GM19463 (cell line): ENCODE measurements at regions not wholly inside any gene's neighbourhood (a gene's known extent, or its start where the extent isn't known, plus 50 kb on each side); places are given as distances from the start of the nearest gene placed in this dataset.
"Not testable (repeated sequence)": the region's sequence is repeated elsewhere in the genome, so short reads cannot be mapped to it uniquely, and the experiment has no call there.

Experiments
- ATAC-seq: cut with Tn5 transposase; IDR thresholded peaks from one replicate; pipeline ENCODE4 v1.9.1; 2021; ENCODE audit warnings: mild to moderate bottlenecking, moderate library complexity; ENCODE audit not compliant: unreplicated experiment

DNA sequence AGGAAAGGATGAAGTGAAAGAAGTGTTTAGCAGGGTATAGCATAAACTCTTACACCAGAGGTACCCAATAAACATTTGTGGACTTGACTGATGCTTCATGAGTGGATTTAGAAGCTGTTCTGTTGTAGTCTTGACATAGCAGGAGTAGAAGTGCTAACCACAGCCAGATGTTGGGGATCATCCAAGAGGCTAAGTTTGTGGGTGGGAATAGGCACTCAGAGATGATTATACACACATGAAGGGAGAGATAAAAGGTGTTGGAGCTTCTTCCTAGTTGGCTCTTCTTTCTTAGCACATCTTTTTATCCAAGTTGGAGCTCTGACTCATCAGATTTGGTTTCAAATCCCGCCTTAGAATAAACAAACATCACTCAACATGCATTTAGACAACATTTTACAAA lies 166.7 kb upstream of the E2F7 start:
- no peak for ATAC-seq

DNA sequence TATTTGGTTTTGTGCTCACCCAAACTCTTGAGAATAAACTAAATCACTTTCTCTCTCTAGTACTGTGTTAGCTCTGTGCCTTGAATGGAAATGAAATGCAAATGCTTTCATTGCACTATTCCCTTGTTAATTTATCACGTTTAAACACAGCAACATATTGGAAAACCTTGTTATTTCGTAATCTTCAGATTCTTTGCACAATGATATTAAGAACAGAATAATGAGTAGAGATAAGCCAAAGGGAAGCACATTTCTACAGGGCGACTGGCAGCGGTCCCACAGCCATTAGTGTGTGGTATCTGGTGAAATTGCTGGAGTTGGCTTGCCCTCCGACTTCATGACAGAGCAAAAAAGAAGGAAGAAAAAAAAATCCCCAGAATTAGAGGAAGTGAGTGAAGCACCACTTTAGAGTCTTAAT lies 166.1 kb upstream of the E2F7 start:
- no peak for ATAC-seq

DNA sequence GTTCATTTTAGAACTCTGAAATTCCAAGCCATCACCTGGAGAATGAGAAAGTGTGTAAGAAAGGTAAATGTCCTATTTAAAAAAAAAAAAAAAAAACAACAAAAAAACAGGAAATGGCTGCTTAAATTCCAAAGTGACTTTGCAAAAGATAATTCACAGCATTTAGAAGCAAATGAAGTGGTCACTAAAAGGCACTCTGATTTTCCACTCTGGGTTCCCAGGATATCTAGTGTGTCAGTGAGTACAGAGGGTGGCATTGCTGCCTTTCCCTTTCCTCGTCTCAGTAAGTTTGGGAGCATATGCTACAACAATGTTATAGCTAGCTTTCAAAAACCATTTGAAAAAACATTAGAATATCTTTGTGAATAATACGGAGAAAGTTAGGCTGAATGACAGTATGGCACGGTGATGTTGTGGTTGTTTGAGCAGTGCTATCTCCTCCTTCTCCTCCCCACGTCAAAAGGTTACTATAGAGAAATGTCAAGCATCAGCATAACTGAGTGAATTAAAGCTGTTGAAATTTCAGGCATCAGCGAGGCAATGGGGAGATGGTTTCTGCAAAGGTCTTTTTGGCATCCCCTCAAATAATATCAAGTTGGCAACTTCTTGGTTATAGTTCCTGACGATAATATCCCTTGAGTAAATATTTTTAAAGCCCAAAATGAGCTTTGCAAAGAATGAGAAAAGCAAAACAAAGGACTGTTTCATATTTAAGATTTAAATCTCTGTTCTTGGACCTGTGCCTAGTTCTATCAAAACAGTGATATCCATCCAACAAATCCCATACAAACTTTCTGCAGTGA lies 164.5 kb upstream of the E2F7 start:
- no peak for ATAC-seq

DNA sequence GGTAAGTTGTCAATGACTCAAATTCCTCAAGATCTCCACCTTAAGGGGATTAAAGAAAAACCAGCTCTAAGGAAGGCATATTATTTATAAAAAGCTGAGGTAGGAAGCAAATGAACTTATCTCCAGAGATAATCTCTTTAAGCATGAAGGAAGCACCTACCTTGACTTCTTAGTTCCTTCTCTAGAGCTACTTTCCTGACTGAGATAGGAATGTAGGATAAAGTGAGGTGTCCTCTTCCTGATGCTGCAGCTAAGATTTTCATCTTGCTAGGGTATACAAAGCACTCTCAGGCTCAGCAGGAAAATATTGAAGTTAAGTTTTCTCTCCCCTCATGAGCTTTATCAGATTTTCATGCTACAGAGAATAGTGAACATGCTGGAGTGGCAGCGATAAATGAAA lies 163.0 kb upstream of the E2F7 start:
- no peak for ATAC-seq

DNA sequence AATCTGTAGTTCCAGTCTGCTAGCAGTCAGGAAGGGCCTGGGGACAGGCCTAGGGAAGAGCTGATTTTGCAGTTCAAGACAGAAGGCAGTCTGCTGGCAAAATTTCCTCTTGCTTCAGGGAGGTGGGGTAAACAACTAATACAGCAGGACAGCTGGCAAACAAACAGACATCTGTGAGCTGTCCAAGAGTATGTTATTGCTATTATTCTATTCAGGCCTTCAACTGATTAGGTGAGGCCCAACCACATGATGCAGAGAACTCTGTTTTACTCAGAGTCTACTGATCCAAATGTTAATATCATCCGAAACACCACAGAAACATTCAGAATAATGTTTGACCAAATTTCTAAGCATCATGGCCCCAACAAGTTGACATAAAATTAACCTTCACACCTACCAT lies 161.0 kb upstream of the E2F7 start:
- no peak for ATAC-seq

DNA sequence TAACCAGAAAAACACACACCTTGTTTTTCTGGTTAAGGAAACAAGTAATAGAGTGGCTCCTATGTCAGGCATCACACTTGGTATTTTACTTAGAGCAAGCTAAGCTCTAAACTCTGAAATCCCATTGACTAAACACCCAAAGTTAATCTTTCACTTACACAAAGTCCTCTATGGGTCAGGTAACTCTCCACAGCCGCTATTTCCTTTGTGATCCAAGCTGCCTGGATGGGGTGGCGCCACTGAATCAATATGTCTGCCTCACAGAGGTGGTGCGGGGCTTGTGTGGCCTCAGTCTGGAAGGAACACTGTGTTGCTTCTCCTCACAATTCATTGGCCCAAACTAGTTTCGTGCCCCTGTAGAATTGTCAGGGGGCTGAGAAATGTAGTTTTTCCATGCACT lies 160.0 kb upstream of the E2F7 start:
- ATAC-seq: no peak

DNA sequence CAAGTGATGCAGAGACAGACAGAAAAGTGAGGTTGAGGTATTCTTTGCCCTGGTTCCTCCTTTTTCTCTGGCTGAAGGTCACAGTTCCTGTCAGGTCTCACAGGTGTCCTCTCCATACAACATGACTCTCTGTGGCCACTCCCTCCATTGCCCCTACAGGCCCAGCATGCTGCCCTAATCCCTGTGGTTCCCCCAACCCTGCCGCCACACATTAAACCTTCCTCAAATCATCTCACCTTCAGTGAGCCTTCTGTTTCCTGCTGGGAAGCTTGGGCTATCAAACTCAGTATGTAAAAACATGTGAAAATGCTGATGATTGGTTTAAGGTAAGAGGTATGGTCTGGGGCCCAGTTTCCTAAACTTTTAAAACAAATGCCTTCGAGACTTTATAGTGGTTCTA lies 159.0 kb upstream of the E2F7 start:
- ATAC-seq: no peak

DNA sequence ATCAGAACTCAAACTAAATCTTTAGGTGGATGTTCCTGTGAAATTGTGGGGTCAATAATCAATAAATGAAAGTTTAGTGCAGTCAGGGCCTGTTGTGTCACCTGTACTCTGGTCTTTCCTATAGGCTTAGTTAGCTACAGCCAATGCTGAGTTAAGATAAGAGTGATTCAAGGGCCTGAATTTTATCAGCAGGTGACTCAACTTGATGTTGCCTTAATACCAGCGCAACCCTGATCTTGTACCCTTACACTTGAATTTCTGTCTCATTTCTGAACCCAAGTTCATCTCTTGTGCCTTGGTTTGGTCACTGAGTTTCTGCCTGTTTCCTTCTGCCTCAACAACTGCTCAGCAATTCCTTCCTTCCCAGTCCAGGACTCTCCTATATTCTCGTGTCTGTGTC lies 157.0 kb upstream of the E2F7 start:
- no peak for ATAC-seq

DNA sequence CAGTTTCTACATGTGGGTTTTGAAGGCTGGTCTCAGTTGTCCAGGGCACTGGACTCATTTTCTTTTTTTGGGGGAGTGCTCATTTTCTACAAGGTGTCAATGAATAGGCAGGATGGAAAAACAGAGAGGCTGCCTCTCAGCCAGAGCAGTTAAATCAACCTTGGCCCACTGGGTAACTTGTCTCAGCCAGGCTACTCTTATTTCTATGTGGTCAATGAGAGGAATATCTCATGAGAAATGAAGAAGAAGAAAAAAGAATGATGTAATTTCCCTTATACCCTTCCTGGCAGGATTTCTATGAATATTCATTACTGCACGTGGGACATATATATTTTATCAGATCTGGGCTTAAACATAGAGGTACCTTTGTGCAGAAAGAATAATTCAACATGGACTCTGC lies 155.2 kb upstream of the E2F7 start:
- no peak for ATAC-seq

DNA sequence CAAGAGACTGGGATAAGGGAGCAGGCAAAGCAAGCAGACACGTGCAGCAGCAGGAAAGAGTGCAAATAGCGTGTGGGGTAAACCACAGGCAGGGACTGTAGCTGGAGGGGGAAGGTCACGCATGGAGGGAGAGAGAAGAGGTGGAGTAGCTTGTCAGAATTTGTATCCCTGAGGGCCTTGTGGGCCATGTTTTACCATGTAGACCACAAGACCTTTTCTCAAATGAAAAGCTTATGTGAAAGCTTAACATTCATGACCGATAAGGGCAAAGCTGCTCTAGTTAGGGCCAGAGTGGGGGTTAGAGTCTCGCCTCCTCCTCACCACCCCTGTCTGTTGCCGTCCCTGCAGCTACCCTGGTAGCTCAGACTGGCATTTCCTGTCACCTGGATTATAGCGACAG lies 152.9 kb upstream of the E2F7 start:
- peak; percentile 32 for ATAC-seq

DNA sequence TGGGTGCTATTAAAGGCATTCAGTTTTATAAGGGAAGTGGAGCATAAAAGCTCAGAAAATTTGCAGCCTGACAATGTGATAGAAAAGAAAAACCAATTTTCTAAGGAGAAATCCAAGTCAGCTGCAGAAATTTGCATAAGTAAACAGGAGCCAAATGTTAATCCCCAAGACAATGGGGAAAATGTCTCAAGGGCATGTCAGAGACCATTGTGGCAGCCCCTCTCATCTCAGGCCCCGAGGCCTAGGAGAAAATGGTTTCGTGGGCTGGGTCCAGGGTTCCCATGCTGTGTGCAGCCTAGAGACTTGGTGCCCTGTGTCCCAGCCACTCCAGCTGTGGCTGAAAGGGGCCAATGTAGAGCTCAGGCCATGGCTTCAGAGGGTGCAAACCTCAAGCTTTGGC lies 150.8 kb upstream of the E2F7 start:
- not testable (repeated sequence) for ATAC-seq

DNA sequence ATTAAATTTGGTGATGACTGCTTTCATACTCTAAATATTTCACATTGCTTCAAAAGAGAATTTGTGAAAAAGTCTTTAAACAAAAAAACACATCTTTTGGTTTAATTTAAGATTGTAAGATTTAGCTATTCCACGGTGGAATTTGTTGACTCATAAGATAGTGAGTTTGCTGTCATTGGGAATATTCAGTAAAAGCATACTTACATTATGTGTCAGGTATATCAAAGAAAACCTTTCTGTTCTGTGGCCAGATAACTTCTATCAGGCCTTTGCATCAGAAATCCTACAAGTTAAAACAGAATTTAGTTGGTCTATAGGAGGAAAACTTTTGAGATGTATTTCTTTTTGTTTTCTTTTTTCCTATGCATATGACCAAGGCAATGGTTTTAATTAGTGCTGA lies 148.8 kb upstream of the E2F7 start:
- ATAC-seq: no peak

DNA sequence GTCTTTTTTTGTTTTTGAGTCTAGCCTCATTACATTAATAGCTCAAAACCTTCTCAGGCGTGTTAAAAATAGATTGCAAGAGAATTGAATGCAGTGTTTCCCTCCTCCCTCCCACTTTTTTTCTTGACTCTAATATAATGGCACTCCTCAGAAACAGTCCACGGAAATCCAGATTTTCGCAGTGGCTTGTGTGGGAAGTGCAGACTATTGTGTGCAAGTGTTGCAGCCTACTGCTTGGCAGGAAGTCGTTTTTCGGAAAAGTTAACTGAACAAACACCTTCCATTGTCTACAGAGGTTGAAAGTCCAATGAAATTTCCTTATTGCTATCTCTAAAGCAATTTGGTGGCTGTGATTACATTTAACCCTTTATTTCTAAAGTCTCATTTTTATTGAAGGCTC lies 147.9 kb upstream of the E2F7 start:
- no peak for ATAC-seq

DNA sequence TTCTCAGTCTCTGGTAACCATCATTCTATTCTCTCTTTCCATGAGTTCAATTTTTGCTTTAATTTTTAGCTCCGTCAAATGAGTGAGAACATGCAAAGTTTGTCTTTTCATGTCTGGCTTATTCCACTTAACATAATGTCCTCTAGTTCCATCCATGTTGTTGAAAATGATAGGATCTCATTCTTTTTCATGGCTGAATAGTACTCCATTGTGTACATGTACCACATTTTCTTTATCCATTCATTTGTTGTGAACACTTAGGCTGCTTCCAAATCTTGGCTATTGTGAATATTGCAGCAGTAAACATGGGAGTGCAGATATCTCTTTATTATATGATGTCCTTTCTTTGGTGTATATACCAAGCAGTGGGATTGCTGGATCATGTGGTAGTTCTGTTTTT lies 145.4 kb upstream of the E2F7 start:
- ATAC-seq: no peak

DNA sequence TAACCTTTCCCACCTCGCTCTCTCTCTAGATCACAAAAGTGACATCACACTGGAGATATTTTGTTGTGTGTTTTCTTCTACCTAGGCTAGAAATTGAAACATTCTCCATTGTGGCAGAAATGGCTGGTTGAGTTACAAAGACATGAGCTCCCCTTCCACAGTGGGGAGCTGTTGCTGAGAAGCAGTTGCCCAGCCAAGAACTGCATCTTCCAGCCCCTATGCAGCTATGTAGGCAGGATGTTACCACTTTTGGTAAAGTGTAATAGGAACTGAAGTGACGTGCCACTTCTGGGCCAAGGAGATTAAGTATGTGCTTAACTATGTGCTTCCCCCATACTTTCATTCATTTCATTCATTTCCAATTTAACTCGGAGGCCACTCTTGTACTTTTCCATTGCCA lies 138.7 kb upstream of the E2F7 start:
- ATAC-seq: no peak

DNA sequence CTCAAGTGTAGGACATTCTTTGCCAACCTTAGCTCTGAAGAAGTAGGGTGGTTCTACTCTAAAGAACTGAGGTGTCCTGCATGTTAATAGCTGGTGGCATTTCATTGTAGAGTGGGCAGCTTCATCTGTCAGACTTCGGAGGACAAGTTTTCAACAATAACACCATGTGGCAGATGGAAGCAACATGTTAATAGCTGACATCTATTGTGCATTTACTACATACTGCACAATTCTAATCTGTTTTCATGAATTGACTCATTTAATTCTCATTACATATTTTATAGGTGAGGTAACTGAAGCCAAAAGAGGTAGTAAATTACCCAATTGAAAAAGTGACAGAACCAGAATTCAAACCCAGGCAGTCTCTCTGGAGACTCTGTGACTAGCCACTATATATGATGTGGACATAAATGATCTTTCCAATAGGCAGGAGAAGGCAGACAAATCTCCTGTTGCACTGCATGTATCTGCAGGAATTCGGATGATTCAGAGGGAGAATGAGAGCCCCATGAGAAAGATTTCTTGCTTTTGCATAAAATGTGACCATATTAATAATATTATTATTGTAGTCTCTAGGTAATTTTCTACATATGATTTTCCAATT lies 137.2 kb upstream of the E2F7 start:
- ATAC-seq: no peak

DNA sequence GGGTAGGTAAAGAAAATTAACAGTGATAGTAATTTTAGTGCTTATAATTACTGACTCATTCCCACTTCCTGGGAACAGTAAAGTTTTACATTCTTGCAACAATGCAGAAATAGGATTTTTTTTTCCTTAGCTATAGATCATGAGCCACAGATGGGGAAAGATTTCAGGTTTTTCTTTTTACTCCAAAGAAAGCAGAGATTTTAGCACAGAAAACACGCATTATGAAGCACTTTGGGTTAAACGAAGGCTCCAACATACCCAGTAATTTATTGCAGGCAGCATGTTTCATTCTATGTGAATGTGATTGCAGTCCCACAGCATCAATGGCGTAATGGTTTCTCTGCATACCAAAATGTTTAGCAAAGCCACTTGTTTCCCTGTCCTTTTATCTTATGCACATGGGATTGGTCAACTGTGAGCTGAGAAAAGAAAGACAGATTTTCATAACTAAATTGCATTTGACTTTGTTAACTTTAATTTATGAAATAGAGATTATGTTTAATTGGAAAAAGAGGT lies 124.6 kb upstream of the E2F7 start:
- no peak for ATAC-seq

DNA sequence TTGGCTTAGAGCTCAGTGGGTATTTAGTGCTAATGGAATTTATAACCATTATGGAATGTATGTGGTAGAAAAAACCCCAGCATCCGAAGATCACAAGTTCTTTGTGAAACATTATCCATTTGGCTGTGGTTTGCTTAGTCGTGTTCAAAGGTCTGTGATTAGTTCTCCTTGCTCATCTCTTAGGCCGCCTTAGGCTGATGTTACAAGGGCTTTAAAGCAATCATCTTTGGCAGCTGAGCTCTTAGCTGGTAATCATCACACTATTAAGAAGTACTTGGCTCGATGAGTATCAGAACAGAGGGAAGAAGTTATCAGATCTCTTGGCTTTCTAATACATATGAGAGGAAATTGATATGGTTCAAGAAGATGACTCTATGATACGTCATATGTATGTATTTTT lies 124.1 kb upstream of the E2F7 start:
- ATAC-seq: no peak

DNA sequence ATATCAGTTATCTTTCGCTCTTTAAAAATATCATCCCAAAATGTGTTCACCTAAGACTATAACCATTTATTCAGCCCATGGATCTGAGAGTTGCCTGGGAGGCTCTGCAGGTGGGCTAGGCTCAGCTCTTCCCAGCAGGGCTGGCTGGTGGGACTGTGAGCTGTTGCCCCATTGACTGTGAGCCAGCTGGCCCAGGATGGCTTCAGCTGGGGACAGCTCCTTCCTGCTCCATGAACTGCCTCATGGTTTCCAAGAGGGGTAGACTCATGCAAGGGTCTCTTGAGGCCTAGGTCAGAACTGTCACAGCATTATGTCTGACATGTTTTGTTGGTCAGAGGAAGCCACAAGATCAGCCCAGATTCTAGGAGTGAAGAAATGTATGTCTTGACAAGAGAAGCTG lies 114.1 kb upstream of the E2F7 start:
- ATAC-seq: no peak

DNA sequence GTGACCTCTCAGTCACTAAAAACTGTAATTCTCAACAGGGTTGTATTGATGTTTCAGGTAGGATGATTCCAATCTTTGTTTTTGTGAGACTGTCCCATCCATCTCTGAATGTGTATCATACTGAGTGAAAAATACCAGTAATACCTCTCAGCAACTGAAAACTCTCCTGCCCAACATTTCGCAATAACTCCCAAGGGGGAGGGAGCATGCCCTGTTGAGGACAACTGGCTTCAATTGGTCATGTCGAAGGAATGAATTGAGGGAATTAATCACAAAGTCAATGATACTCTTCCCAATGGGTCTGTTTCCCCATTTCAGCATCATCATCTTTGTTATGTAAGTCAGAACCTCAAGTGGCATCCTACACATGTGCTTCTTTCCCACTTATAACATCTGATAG lies 102.4 kb upstream of the E2F7 start:
- no peak for ATAC-seq

DNA sequence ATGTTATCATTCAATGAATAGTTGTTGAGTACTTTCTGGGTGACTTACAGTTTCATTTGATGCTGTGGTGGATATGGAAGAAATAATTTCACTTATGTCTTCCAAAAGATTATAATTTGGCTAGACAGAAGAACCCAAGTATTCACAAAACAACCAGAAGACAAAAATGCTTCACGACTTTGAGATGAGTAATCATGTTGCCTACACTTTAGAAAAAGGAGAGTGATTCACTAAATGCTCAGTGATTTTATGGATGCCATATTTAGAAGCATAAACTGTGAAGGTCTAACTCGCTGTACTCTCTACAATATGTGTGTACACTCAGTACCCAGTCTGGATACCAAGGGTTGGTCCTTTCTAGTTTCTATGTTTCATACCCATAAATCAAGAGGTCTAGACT lies 101.3 kb upstream of the E2F7 start:
- ATAC-seq: no peak
